Neural crest cell (in vitro differentiated cells): ENCODE measurements at regions not wholly inside any gene's neighbourhood (a gene's known extent, or its start where the extent isn't known, plus 50 kb on each side); places are given as distances from the start of the nearest gene placed in this dataset.

Experiments used
- DNase-seq: peaks from one replicate; pipeline ENCODE4 v3.0.0; 2021; ENCODE audit warnings: low read depth, mixed read lengths, low spot score
- H3K27ac Mint-ChIP-seq: one replicate; pipeline ENCODE4 v1.8.0; 2021; ENCODE audit warnings: mild to moderate bottlenecking, mixed read lengths; ENCODE audit not compliant: unreplicated experiment
- H3K27me3 Mint-ChIP-seq: 2 replicates; pipeline ENCODE4 v1.8.0; 2021; ENCODE audit warnings: low read depth, mild to moderate bottlenecking, mixed read lengths
- H3K36me3 Mint-ChIP-seq: 2 replicates; pipeline ENCODE4 v1.8.0; 2021; ENCODE audit warnings: low read depth, mild to moderate bottlenecking, mixed read lengths
- H3K4me1 Mint-ChIP-seq: 2 replicates; pipeline ENCODE4 v1.8.0; 2021; ENCODE audit warnings: mixed read lengths
- H3K4me3 Mint-ChIP-seq: one replicate; pipeline ENCODE4 v1.8.0; 2021; ENCODE audit warnings: mild to moderate bottlenecking, mixed read lengths
- H3K9me3 Mint-ChIP-seq: 2 replicates; pipeline ENCODE4 v1.8.0; 2021; ENCODE audit warnings: mixed read lengths
- TF ChIP-seq, protein P1 (sequence below): fragments of 200-600 bp; sonication (generic); conservative IDR thresholded peaks from 2 replicates; pipeline ENCODE4 v1.5.0; 2021; ENCODE audit warnings: antibody characterized with exemption, mild to moderate bottlenecking

DNA sequence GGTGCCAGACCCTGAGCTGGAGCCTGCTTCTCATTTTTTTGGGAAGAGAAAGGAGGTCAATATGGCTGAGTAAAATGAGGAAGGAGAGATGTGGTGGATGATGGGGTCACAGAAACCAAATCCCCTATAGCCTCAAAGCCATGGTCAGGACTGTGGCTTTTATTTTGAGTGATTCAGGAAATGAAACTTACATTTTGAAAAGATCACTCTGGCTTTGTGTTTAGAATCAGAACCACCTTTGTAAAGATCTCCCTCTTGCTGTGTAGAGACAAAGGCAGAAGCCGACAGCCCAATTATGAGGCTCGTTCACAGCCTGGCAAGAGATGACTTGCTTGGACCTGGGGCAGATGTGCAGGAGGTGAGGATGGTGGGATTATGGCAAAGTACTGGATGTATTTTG is 121.6 kb upstream of the ANKFN1 start:
- H3K4me3 Mint-ChIP-seq, result no peak overlapping the region
- H3K4me1 Mint-ChIP-seq, result no peaks in the 10 kb centered on the region
- H3K27ac Mint-ChIP-seq, result no peak overlapping the region
- peaks cover 20% of the 10 kb centered on the region for H3K27me3 Mint-ChIP-seq
- no peaks in the 10 kb centered on the region for H3K36me3 Mint-ChIP-seq
- H3K9me3 Mint-ChIP-seq, result no peaks in the 10 kb centered on the region
- TF ChIP-seq, protein P1, sequence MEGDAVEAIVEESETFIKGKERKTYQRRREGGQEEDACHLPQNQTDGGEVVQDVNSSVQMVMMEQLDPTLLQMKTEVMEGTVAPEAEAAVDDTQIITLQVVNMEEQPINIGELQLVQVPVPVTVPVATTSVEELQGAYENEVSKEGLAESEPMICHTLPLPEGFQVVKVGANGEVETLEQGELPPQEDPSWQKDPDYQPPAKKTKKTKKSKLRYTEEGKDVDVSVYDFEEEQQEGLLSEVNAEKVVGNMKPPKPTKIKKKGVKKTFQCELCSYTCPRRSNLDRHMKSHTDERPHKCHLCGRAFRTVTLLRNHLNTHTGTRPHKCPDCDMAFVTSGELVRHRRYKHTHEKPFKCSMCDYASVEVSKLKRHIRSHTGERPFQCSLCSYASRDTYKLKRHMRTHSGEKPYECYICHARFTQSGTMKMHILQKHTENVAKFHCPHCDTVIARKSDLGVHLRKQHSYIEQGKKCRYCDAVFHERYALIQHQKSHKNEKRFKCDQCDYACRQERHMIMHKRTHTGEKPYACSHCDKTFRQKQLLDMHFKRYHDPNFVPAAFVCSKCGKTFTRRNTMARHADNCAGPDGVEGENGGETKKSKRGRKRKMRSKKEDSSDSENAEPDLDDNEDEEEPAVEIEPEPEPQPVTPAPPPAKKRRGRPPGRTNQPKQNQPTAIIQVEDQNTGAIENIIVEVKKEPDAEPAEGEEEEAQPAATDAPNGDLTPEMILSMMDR, result no peak
- DNase-seq, result no peak

DNA sequence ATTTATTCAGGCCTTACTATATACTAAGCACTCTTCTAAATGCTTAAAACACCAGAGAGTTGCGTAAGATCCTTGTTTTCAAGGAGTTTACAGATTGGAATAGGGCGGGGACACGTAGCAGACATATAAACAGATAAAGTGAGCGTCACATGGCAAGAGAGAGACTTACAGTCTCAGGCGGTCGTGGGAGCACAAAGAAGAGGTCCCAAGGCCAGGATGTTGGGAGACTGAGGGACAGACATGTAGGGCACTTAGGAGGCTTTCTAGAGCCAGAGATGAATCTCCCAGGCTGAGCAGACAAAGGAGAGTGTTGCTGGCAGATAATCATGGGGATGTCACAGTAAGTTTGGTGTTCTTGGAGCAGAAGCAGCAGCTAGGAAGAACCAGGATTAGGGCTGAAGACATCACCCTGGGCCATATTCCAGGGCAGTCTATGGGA is 119.1 kb upstream of the ANKFN1 start:
- no peak for DNase-seq
- H3K4me3 Mint-ChIP-seq, result no peak overlapping the region
- no peaks in the 10 kb centered on the region for H3K36me3 Mint-ChIP-seq
- H3K27me3 Mint-ChIP-seq, result peaks cover 22% of the 10 kb centered on the region
- H3K4me1 Mint-ChIP-seq, result no peaks in the 10 kb centered on the region
- TF ChIP-seq, protein P1, result no peak
- no peak overlapping the region for H3K27ac Mint-ChIP-seq
- H3K9me3 Mint-ChIP-seq, result no peaks in the 10 kb centered on the region

DNA sequence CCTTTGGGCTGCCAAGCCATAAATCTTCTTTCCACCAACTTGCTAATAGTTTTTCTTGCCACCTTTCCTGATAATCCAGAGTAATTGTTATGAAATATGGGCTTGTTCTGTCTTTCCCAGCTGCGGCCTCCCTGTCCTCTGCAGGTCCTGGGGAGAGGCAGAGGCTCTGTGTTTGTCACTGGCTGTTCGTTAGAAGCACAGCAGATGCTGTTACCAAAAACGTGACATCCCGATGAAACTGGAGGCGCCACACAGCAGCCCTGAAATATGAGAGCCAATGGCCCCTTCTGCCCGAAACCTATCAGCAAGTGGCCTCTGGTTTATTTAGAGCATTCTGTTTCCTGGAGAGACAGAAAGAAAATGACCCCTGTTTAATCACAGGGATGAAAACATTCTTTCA is 115.1 kb upstream of the ANKFN1 start:
- no peaks in the 10 kb centered on the region for H3K36me3 Mint-ChIP-seq

DNA sequence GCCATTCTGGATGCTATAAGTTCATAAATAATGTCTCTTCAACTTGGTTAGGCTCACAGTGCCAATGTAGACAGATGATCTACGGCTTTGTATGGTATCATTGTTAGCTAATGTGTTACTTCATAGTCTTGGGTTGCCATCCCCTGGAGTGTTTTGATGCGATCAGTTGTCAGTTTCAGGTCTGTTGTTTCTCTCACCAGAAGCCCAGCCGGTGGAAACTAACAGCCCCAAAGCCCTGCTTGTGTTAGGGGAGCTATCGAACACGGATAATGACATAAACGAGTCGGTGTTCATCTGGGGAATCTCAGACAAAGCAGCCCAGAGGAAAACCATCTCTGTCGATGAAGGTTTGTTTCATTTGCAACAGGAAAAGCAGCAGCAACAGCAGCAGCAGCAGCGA is 107.4 kb upstream of the ANKFN1 start:
- no peaks in the 10 kb centered on the region for H3K9me3 Mint-ChIP-seq
- H3K4me1 Mint-ChIP-seq, result no peaks in the 10 kb centered on the region
- DNase-seq, result no peak
- no peaks in the 10 kb centered on the region for H3K36me3 Mint-ChIP-seq
- H3K27me3 Mint-ChIP-seq, result peaks cover 40% of the 10 kb centered on the region
- H3K27ac Mint-ChIP-seq, result no peak overlapping the region
- TF ChIP-seq, protein P1, result no peak
- no peak overlapping the region for H3K4me3 Mint-ChIP-seq

More for the DNA sequence above, 115.1 kb upstream of the ANKFN1 start:
- Mint-ChIP-seq H3K27ac (no peak overlapping the region), H3K9me3 (no peaks in the 10 kb centered on the region), H3K4me3 (no peak overlapping the region), H3K4me1 (no peaks in the 10 kb centered on the region), H3K27me3 (peaks cover 18% of the 10 kb centered on the region)
- DNase-seq, result no peak
- TF ChIP-seq, protein P1, result no peak

DNA sequence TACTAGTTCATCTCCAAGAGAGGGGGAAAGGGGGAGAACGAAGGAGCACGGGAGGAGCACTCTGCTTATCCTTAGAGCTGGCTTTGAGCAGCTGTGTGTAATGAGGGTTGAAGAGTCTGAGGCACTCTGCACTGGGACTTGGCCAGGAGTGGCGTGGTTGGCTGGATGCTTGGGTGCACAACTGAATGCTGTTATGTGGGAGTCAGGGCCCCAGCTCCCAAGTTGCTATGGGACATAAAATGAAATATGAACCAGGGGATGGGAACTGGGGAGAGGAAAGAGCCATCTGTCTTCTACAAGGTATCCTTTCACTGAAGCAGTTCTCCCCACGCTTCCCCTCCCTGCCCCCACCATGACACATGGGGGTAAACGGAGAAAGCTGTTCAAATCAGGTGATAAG is 105.9 kb upstream of the ANKFN1 start:
- peaks cover 37% of the 10 kb centered on the region for H3K27me3 Mint-ChIP-seq

More for the DNA sequence above, 105.9 kb upstream of the ANKFN1 start:
- H3K27ac Mint-ChIP-seq, result no peak overlapping the region
- no peaks in the 10 kb centered on the region for H3K36me3 Mint-ChIP-seq
- H3K4me3 Mint-ChIP-seq, result no peak overlapping the region
- no peaks in the 10 kb centered on the region for H3K4me1 Mint-ChIP-seq
- no peaks in the 10 kb centered on the region for H3K9me3 Mint-ChIP-seq
- DNase-seq, result no peak
- TF ChIP-seq, protein P1, result no peak
